Epithelial cell of proximal tubule (primary cell): ENCODE measurements at regions not wholly inside any gene's neighbourhood (a gene's known extent, or its start where the extent isn't known, plus 50 kb on each side); places are given as distances from the start of the nearest gene placed in this dataset.
"Not testable (repeated sequence)": the region's sequence is repeated elsewhere in the genome, so short reads cannot be mapped to it uniquely, and the experiment has no call there.

Experiments used
- DNase-seq: peaks from one replicate; pipeline ENCODE4 v3.0.0-alpha.2; 2011; ENCODE audit warnings: low read depth
- H3K4me3 ChIP-seq: 2 replicates; pipeline ENCODE4 v1.5.1; 2011; ENCODE audit warnings: low read depth, mild to moderate bottlenecking, low read length
- TF ChIP-seq, protein P1 (sequence below): conservative IDR thresholded peaks from 2 replicates; pipeline ENCODE4 v1.5.1; 2012; ENCODE audit warnings: low read depth, mild to moderate bottlenecking, low read length

DNA sequence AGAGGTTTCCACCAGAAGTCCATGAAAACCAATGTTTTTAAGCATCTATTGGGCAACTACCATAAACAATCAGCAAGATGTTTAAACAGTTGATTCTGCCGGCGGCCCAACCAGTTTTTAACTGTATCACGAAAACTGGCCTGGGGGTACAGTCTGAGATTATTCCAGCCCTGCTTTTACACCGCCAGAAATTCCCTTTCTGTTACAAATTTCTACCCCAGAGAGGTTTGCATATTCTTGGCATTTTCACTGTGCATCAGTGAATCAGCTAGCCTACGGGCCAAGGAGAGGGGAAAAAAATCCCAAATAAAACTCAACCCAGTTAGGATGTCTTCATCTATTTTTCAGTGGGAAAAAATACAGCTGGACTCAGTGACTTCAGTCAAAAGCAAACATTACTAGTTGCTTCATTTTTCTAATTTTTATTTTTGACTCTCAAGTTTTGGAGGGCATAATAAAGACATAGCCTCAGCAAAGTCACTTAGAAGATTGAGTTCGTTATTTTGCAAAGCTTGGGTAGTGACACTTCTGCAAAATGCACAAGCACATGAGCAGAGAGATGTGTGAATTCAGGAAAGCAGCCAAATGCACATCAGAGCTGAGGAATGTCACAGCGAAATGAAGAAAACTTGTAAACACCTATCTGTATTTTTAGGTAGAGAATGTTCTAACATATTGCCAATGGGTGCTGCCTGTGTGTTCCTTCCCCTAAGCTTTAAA, 167.8 kb upstream of the GK2 start:
- TF ChIP-seq, protein P1, sequence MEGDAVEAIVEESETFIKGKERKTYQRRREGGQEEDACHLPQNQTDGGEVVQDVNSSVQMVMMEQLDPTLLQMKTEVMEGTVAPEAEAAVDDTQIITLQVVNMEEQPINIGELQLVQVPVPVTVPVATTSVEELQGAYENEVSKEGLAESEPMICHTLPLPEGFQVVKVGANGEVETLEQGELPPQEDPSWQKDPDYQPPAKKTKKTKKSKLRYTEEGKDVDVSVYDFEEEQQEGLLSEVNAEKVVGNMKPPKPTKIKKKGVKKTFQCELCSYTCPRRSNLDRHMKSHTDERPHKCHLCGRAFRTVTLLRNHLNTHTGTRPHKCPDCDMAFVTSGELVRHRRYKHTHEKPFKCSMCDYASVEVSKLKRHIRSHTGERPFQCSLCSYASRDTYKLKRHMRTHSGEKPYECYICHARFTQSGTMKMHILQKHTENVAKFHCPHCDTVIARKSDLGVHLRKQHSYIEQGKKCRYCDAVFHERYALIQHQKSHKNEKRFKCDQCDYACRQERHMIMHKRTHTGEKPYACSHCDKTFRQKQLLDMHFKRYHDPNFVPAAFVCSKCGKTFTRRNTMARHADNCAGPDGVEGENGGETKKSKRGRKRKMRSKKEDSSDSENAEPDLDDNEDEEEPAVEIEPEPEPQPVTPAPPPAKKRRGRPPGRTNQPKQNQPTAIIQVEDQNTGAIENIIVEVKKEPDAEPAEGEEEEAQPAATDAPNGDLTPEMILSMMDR: no peak
- no peak for DNase-seq
- no peak overlapping the region for H3K4me3 ChIP-seq

DNA sequence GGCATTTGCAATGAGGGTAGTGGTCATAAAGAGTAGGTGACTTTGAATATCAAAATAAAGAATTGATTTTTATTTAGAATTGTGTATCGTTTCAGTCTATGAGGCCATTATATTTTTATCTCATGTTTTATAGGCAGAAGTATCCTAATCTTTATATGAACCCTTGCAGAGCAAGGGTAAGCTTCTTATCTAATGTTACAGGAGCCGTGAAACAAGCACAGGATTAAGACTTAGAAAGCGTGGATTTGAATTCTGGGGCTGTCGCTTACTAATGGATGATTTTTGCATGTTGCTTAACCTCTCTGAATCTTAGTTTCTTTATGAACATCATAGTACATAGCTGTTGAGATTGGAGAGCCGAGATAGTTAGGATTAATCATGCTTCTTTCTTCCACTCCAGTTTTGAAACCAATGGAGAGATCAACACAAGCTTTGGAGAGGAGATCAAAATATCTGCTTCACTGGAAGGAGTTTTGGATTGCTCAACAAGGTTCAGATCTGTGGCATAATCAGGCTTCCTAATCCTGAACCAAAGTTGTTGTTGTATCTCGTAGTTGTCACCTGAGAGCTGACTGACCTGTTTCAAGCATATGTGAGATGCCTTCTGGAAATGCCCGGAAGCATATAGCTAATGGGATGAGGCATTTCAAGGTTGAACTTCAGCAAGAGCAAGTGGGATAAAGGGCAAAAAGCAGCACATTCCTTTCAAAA, 166.9 kb upstream of the GK2 start:
- TF ChIP-seq, protein P1: no peak
- no peak for DNase-seq
- no peak overlapping the region for H3K4me3 ChIP-seq

DNA sequence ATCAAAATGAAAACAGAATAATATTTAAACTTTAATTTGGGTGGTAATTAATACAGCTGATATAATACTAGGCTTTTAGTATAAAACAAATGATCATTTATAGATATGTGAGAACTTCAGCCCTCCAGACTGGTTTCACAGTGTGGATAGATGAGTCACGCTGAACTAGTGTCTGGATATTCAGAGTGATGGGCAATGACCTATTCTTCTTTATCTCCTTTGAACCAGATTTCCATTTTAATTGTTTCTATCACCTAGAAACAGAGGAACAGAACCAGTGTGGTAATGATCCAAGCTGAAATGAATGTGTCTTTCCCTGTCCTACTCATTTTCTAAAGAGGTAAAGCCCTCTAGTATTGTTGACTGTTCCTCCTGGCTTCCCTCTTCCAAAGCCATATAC, 155.2 kb upstream of the GK2 start:
- no peak for DNase-seq
- TF ChIP-seq, protein P1: no peak
- H3K4me3 ChIP-seq: no peak overlapping the region

- no peak overlapping the region for H3K4me3 ChIP-seq
- TF ChIP-seq, protein P1: no peak
- DNase-seq: no peak
Measured at GRCh38 chr4:79561751-79562150, 153.7 kb upstream of the GK2 start.

- not testable (repeated sequence) for H3K4me3 ChIP-seq, DNase-seq
Measured at GRCh38 chr4:79559398-79559797, 151.4 kb upstream of the GK2 start.

DNA sequence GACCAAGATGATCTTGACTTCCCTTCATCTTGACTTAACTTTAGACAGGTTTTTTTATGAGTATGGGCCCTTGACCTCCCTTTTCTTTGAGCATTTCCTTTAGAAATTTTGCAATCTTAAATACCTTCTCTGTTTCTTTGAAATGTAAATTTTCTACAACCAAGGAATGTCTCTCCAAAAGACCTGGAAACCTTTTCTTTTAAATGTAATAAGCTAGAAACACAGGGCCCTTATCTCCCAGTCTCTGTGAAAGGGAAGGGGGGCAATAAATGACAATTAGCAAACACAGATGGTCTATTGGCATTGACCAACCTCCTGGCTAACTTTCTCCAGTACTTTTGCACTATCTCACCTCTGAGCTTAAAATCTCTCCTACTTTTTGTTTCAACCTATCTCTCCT, 144.3 kb upstream of the GK2 start:
- no peak for DNase-seq
- H3K4me3 ChIP-seq: no peak overlapping the region
- TF ChIP-seq, protein P1: no peak

DNA sequence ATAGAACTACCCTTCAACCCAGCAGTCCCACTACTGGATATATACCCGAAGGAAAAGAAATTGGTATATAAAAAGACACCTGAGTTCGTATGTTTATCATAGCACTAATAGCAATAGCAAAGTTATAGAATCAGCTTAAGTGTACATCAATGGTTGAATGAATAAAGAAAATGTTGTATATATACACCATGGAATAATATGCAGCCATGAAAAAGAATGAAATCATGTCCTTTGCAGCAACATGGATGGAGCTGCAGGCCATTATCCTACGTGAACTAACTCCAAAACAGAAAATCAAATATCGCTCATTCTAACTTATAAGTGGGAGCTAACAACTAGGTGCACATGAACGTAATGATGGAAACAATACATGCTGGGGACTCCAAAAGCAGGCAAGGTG, 143.5 kb upstream of the GK2 start:
- TF ChIP-seq, protein P1: no peak
- H3K4me3 ChIP-seq: no peak overlapping the region
- DNase-seq: no peak
